PC-3 (cell line): ENCODE measurements at regions not wholly inside any gene's neighbourhood (a gene's known extent, or its start where the extent isn't known, plus 50 kb on each side); places are given as distances from the start of the nearest gene placed in this dataset.

Experiments used
- EZH2 ChIP-seq: fragments of 300-600 bp; sonication (generic); IDR thresholded peaks from one replicate; pipeline ENCODE4 v1.6.1; 2017; ENCODE audit warnings: antibody characterized with exemption, mild to moderate bottlenecking, low read length; ENCODE audit not compliant: unreplicated experiment
- TF ChIP-seq, protein P1 (sequence below): fragments of 300-600 bp; sonication (generic); conservative IDR thresholded peaks from 2 replicates; pipeline ENCODE4 v1.5.1; 2017; ENCODE audit warnings: antibody characterized with exemption, low read depth, mild to moderate bottlenecking, low read length

DNA sequence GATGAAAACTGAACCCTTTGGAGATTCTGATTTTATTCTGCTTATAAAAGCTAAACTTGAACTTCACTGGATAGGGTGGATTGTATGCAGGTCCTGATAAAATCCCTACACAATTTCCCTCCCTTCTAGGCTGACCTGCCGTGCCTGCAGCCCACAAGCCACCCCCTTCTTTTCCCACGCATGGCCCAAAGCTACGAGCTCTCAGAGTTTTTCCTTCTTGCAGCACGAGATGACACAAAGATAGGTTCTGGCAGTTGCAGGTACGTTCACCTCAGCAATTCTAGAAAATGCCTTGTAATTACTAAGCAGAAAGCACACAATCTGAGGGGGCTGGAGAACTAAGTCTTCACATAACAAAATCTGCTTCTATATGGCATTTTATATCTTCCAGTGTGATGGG, 110.6 kb upstream of the ATP8B1 start:
- TF ChIP-seq, protein P1, sequence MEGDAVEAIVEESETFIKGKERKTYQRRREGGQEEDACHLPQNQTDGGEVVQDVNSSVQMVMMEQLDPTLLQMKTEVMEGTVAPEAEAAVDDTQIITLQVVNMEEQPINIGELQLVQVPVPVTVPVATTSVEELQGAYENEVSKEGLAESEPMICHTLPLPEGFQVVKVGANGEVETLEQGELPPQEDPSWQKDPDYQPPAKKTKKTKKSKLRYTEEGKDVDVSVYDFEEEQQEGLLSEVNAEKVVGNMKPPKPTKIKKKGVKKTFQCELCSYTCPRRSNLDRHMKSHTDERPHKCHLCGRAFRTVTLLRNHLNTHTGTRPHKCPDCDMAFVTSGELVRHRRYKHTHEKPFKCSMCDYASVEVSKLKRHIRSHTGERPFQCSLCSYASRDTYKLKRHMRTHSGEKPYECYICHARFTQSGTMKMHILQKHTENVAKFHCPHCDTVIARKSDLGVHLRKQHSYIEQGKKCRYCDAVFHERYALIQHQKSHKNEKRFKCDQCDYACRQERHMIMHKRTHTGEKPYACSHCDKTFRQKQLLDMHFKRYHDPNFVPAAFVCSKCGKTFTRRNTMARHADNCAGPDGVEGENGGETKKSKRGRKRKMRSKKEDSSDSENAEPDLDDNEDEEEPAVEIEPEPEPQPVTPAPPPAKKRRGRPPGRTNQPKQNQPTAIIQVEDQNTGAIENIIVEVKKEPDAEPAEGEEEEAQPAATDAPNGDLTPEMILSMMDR, result no peak
- TF ChIP-seq EZH2, result no peak
